Caco-2 (cell line): ENCODE measurements at regions not wholly inside any gene's neighbourhood (a gene's known extent, or its start where the extent isn't known, plus 50 kb on each side); places are given as distances from the start of the nearest gene placed in this dataset.

Experiments
- BruUV-seq: library from RNA; stranded (reverse); fragments of 400-500 nt; replicated peaks from 2 replicates; lab custom pipeline; 2021; lab: Mats Ljungman, UMichigan
- CTCF ChIA-PET: fragments of 300-600 bp; sonication (Branson Sonifier 250); formaldehyde crosslinking; loops from one replicate; lab custom pipeline; 2022; ENCODE audit warnings: antibody characterized with exemption; lab: Charles Lee
- POLR2A ChIA-PET: fragments of 300-600 bp; sonication (Branson Sonifier 250); formaldehyde crosslinking; loops from one replicate; lab custom pipeline; 2022; ENCODE audit warnings: antibody characterized with exemption; lab: Charles Lee
- DNase-seq, 2 experiments: peaks; one replicate each; pipeline versions ENCODE4 v3.0.0 to v3.0.0-alpha.2; 2020 to 2022
- H3K27me3 ChIP-seq: replicated peaks from 2 replicates; pipeline ENCODE4 v1.6.0; 2011; ENCODE audit warnings: low read length; ENCODE audit not compliant: control insufficient read depth, insufficient read depth
- H3K36me3 ChIP-seq: 2 replicates; pipeline ENCODE4 v1.5.1; 2011; ENCODE audit warnings: low read length; ENCODE audit not compliant: control insufficient read depth, insufficient read depth
- H3K4me1 ChIP-seq: fragments of 250-450 bp; sonication (Bioruptor Pico); 2 replicates; pipeline ENCODE4 v1.5.1; 2020; ENCODE audit warnings: mild to moderate bottlenecking
- H3K4me3 ChIP-seq: 2 replicates; pipeline ENCODE4 v1.5.1; 2011; ENCODE audit warnings: low read depth, mild to moderate bottlenecking, control low read depth, low read length
- H3K9me3 ChIP-seq: fragments of 250-450 bp; sonication (Bioruptor Pico); 2 replicates; pipeline ENCODE4 v1.5.1; 2020; ENCODE audit warnings: mild to moderate bottlenecking, moderate library complexity
- H3K27ac Mint-ChIP-seq: one replicate; pipeline ENCODE4 v1.8.0; 2022; ENCODE audit warnings: mixed read lengths; ENCODE audit not compliant: unreplicated experiment
- H3K27me3 Mint-ChIP-seq: one replicate; pipeline ENCODE4 v1.8.0; 2022; ENCODE audit warnings: mixed read lengths; ENCODE audit not compliant: insufficient read depth, unreplicated experiment
- H3K36me3 Mint-ChIP-seq: one replicate; pipeline ENCODE4 v1.8.0; 2022; ENCODE audit warnings: mild to moderate bottlenecking, mixed read lengths; ENCODE audit not compliant: insufficient read depth, unreplicated experiment
- H3K4me1 Mint-ChIP-seq: one replicate; pipeline ENCODE4 v1.8.0; 2022; ENCODE audit warnings: low read depth, mixed read lengths; ENCODE audit not compliant: unreplicated experiment
- H3K4me3 Mint-ChIP-seq: one replicate; pipeline ENCODE4 v1.8.0; 2022; ENCODE audit warnings: mild to moderate bottlenecking, moderate library complexity, mixed read lengths; ENCODE audit not compliant: unreplicated experiment
- H3K9me3 Mint-ChIP-seq: one replicate; pipeline ENCODE4 v1.8.0; 2022; ENCODE audit warnings: mixed read lengths; ENCODE audit not compliant: unreplicated experiment
- CTCF ChIP-seq, 2 experiments: fragments of 200-600 bp in 1 of 2; IDR thresholded peaks; 1 replicate in 1 of 2; 2 replicates in 1 of 2; pipeline versions ENCODE4 v1.5.1 to v1.8.0; 2011 to 2022; ENCODE audit warnings: antibody characterized with exemption in 1 of 2, control low read depth in 1 of 2, inconsistent platforms in 1 of 2, low read depth in 1 of 2, low read length in 1 of 2, mild to moderate bottlenecking in 1 of 2, moderate library complexity in 1 of 2; ENCODE audit not compliant: insufficient read depth in 1 of 2, severe bottlenecking in 1 of 2, unreplicated experiment in 1 of 2
- intact Hi-C: fragments of 100-400 bp; cut with micrococcal nuclease; formaldehyde crosslinking; loops from one replicate; pipeline ENCODE4 v1.10.0; 2022; ENCODE audit not compliant: unreplicated experiment

- Histone ChIP-seq H3K36me3 (no peaks in the 10 kb centered on the region), H3K27me3 (no peaks in the 10 kb centered on the region), H3K4me3 (no peak overlapping the region), H3K9me3 (0 out of 2 replicates have a peak, but pooled peaks cover 3% of the 10 kb centered on the region), H3K4me1 (no peaks in the 10 kb centered on the region)
- H3K27me3 Mint-ChIP-seq, result no peaks in the 10 kb centered on the region
- no peak overlapping the region for H3K27ac Mint-ChIP-seq
- no peaks in the 10 kb centered on the region for H3K4me1 Mint-ChIP-seq
- H3K36me3 Mint-ChIP-seq, result no peaks in the 10 kb centered on the region
- H3K9me3 Mint-ChIP-seq, result peaks cover 30% of the 10 kb centered on the region
- no peak for DNase-seq
- CTCF ChIA-PET, result no interaction called here
- intact Hi-C loops, result no loop called here
- no peak for TF ChIP-seq CTCF (IDR thresholded peaks at IDR 0.05; ENCODE audit: insufficient read depth in 1 of 2, low read depth in 1 of 2, low read length in 1 of 2, severe bottlenecking in 1 of 2, unreplicated experiment in 1 of 2)
- no TSS peak for BruUV-seq
- H3K4me3 Mint-ChIP-seq, result no peak overlapping the region
- POLR2A ChIA-PET, result no interaction called here
Measured at GRCh38 chr3:40731445-40731844, 206.7 kb downstream of the ZNF621 start.

DNA sequence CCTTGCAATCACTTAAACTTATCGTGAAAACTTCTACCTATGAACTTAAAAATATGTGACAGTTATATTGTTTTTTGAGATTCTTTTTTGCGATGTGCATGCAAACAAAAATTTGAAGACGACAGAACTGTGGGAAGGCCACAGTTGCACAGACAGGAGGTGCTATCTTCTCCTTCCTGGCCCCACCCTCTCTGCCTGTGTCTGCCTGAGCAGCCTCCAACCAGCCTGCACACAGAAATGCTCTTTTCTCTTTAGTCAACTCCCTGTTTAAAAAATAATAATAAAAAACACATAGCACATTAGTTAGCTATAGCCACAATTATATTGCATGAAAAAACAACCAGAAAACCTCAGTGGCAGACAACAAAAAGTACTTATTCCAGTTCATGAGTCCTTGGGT, 212.2 kb downstream of the ZNF621 start:
- H3K4me3 ChIP-seq, result no peak overlapping the region
- ChIA-PET POLR2A (no interaction called here), CTCF (no interaction called here)
- Mint-ChIP-seq H3K27me3 (peaks cover 2% of the 10 kb centered on the region), H3K36me3 (no peaks in the 10 kb centered on the region), H3K4me3 (no peak overlapping the region), H3K27ac (no peak overlapping the region), H3K4me1 (no peaks in the 10 kb centered on the region), H3K9me3 (no peaks in the 10 kb centered on the region)
- no peaks in the 10 kb centered on the region for H3K27me3 ChIP-seq
- no peak for DNase-seq
- intact Hi-C loops, result no loop called here
- H3K9me3 ChIP-seq, result no peaks in the 10 kb centered on the region
- no TSS peak for BruUV-seq
- no peaks in the 10 kb centered on the region for H3K4me1 ChIP-seq
- TF ChIP-seq CTCF (IDR thresholded peaks at IDR 0.05; ENCODE audit: insufficient read depth in 1 of 2, low read depth in 1 of 2, low read length in 1 of 2, severe bottlenecking in 1 of 2, unreplicated experiment in 1 of 2), result no peak
- no peaks in the 10 kb centered on the region for H3K36me3 ChIP-seq

DNA sequence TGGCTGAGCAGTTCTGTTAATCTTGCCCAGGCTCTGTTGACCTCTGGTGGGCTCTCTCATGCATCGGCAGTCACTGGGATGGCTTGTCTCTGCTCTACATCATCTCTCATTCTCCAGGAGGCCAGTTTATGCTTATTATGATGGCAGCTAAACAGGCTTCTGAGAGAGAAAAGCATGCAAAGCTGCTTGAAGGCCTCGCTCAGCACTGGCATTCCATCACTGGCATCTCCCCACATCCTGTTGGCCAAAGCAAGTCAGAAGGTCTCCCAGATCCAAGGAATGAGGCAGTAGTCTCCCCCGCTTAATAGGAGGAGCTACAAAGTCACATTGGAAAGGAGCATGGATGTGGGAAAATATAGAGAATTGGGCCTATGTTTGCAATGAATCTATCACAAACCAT, 212.6 kb downstream of the ZNF621 start:
- Histone ChIP-seq H3K36me3 (no peaks in the 10 kb centered on the region), H3K9me3 (no peaks in the 10 kb centered on the region), H3K4me1 (no peaks in the 10 kb centered on the region), H3K4me3 (no peak overlapping the region), H3K27me3 (no peaks in the 10 kb centered on the region)
- H3K27me3 Mint-ChIP-seq, result peaks cover 2% of the 10 kb centered on the region
- POLR2A ChIA-PET, result no interaction called here
- intact Hi-C loops, result no loop called here
- H3K9me3 Mint-ChIP-seq, result no peaks in the 10 kb centered on the region
- no TSS peak for BruUV-seq
- CTCF ChIA-PET, result no interaction called here
- TF ChIP-seq CTCF (IDR thresholded peaks at IDR 0.05; ENCODE audit: insufficient read depth in 1 of 2, low read depth in 1 of 2, low read length in 1 of 2, severe bottlenecking in 1 of 2, unreplicated experiment in 1 of 2), result no peak
- no peak for DNase-seq
- H3K36me3 Mint-ChIP-seq, result no peaks in the 10 kb centered on the region
- no peak overlapping the region for H3K27ac Mint-ChIP-seq
- no peaks in the 10 kb centered on the region for H3K4me1 Mint-ChIP-seq
- no peak overlapping the region for H3K4me3 Mint-ChIP-seq
